Neural cell (in vitro differentiated cells): ENCODE measurements at regions not wholly inside any gene's neighbourhood (a gene's known extent, or its start where the extent isn't known, plus 50 kb on each side); places are given as distances from the start of the nearest gene placed in this dataset.

ENCODE experiments used
- H2AFZ ChIP-seq: fragments of 200-600, 300-800 bp; sonication (generic), shearing (Covaris generic); 2 replicates; pipeline ENCODE4 v1.6.0; 2014; ENCODE audit warnings: low read depth, mild to moderate bottlenecking, antibody characterized with exemption, low read length, moderate library complexity
- H3F3A ChIP-seq: fragments of 200-600 bp; shearing (Covaris generic); 2 replicates; pipeline ENCODE4 v1.6.1; 2016; ENCODE audit warnings: mild to moderate bottlenecking, moderate library complexity, mixed read lengths, antibody characterized with exemption, low read length; ENCODE audit not compliant: insufficient read depth, poor library complexity, severe bottlenecking
- H3K27ac ChIP-seq: fragments of 200-600, 300-800 bp; sonication (generic), shearing (Covaris generic); 2 replicates; pipeline ENCODE4 v1.5.1; 2014; ENCODE audit warnings: mild to moderate bottlenecking, low read length, moderate library complexity
- H3K27me3 ChIP-seq: fragments of 300-800, 200-600 bp; sonication (generic), shearing (Covaris generic); 2 replicates; pipeline ENCODE4 v1.6.0; 2014; ENCODE audit warnings: mild to moderate bottlenecking, low read depth, low read length, moderate library complexity; ENCODE audit not compliant: insufficient read depth
- H3K36me3 ChIP-seq: fragments of 300-800, 200-600 bp; sonication (generic), shearing (Covaris generic); 2 replicates; pipeline ENCODE4 v1.5.1; 2014; ENCODE audit warnings: mild to moderate bottlenecking, antibody characterized with exemption, low read length, moderate library complexity; ENCODE audit not compliant: insufficient read depth
- H3K4me2 ChIP-seq: fragments of 300-800, 200-600 bp; sonication (generic), shearing (Covaris generic); 2 replicates; pipeline ENCODE4 v1.6.0; 2014; ENCODE audit warnings: mild to moderate bottlenecking, low read length
- H3K4me3 ChIP-seq: fragments of 300-800, 200-600 bp; sonication (generic), shearing (Covaris generic); 2 replicates; pipeline ENCODE4 v1.5.1; 2014; ENCODE audit warnings: mild to moderate bottlenecking, low read length, moderate library complexity
- H3K79me2 ChIP-seq: fragments of 200-600 bp; shearing (Covaris generic); replicated peaks from 2 replicates; pipeline ENCODE4 v1.6.0; 2014; ENCODE audit warnings: mild to moderate bottlenecking, low read length, moderate library complexity; ENCODE audit not compliant: insufficient read depth
- H3K9ac ChIP-seq: fragments of 300-800, 200-600 bp; sonication (generic), shearing (Covaris generic); 2 replicates; pipeline ENCODE4 v1.6.1; 2016; ENCODE audit warnings: mild to moderate bottlenecking, low read length, mixed read lengths
- H3K9me2 ChIP-seq: fragments of 200-600 bp; shearing (Covaris generic); 2 replicates; pipeline ENCODE4 v1.6.1; 2016; ENCODE audit warnings: mild to moderate bottlenecking, low read length, mixed read lengths; ENCODE audit not compliant: insufficient read depth
- H3K9me3 ChIP-seq: fragments of 200-600, 300-800 bp; sonication (generic), shearing (Covaris generic); 2 replicates; pipeline ENCODE4 v1.6.1; 2016; ENCODE audit warnings: mild to moderate bottlenecking, mixed run types, low read length, moderate library complexity, mixed read lengths
- H4K20me1 ChIP-seq: fragments of 200-600 bp; shearing (Covaris generic); 2 replicates; pipeline ENCODE4 v1.6.1; 2016; ENCODE audit warnings: mild to moderate bottlenecking, mixed run types; ENCODE audit not compliant: insufficient read depth
- CTCF ChIP-seq: fragments of 450-650 bp; IDR thresholded peaks from 2 replicates; pipeline ENCODE4 v1.5.1; 2014; ENCODE audit warnings: antibody characterized with exemption, mild to moderate bottlenecking, moderate library complexity; ENCODE audit not compliant: poor library complexity, severe bottlenecking
- EP300 ChIP-seq: fragments of 450-650 bp; conservative IDR thresholded peaks from 2 replicates; pipeline ENCODE4 v1.6.1; 2014; ENCODE audit warnings: antibody characterized with exemption, mild to moderate bottlenecking, moderate library complexity; ENCODE audit not compliant: poor library complexity, severe bottlenecking
- EZH2 ChIP-seq: fragments of 200-600, 300-800 bp; shearing (Covaris generic), sonication (generic); IDR thresholded peaks from 2 replicates; pipeline ENCODE4 v1.6.1; 2014; ENCODE audit warnings: antibody characterized with exemption, low read length, borderline replicate concordance, mild to moderate bottlenecking; ENCODE audit not compliant: insufficient read depth, poor library complexity, severe bottlenecking
- MXI1 ChIP-seq: fragments of 450-650 bp; conservative IDR thresholded peaks from 2 replicates; pipeline ENCODE4 v1.6.1; 2014; ENCODE audit warnings: antibody characterized with exemption, mild to moderate bottlenecking; ENCODE audit not compliant: poor library complexity, severe bottlenecking
- POLR2AphosphoS5 ChIP-seq: IDR thresholded peaks from 2 replicates; pipeline ENCODE4 v1.6.1; 2012
- RAD21 ChIP-seq: fragments of 450-650 bp; conservative IDR thresholded peaks from 2 replicates; pipeline ENCODE4 v1.6.1; 2014; ENCODE audit warnings: antibody characterized with exemption, mild to moderate bottlenecking, moderate library complexity
- REST ChIP-seq: IDR thresholded peaks from 2 replicates; pipeline ENCODE4 v1.6.1; 2012; ENCODE audit warnings: borderline replicate concordance
- SMC3 ChIP-seq: fragments of 450-650 bp; conservative IDR thresholded peaks from 2 replicates; pipeline ENCODE4 v1.6.1; 2014; ENCODE audit warnings: antibody characterized with exemption, mild to moderate bottlenecking, moderate library complexity; ENCODE audit not compliant: poor library complexity
- TAF1 ChIP-seq: IDR thresholded peaks from 2 replicates; pipeline ENCODE4 v1.6.1; 2012; ENCODE audit warnings: low read depth

GRCh38 chr15:29446480-29446879 lies 176.9 kb upstream of the NSMCE3 start:
- no peaks in the 10 kb centered on the region for H3K27me3 ChIP-seq
- H3K79me2 ChIP-seq = no peaks in the 10 kb centered on the region
- H3K36me3 ChIP-seq = no peaks in the 10 kb centered on the region
- H3K4me2 ChIP-seq = no peak overlapping the region
- no peaks in the 10 kb centered on the region for H3K9me2 ChIP-seq
- H2AFZ ChIP-seq = no peak overlapping the region
- H3K27ac ChIP-seq = no peak overlapping the region
- no peaks in the 10 kb centered on the region for H3K9me3 ChIP-seq
- no peaks in the 10 kb centered on the region for H4K20me1 ChIP-seq
- H3F3A ChIP-seq = no peaks in the 10 kb centered on the region
- TF ChIP-seq EP300 (no peak), SMC3 (no peak), EZH2 (no peak), MXI1 (no peak), RAD21 (no peak), TAF1 (no peak), POLR2AphosphoS5 (no peak), REST (no peak), CTCF (no peak)
- no peak overlapping the region for H3K4me3 ChIP-seq
- no peak overlapping the region for H3K9ac ChIP-seq

- Histone ChIP-seq H3K36me3 (no peaks in the 10 kb centered on the region), H3K9me2 (no peaks in the 10 kb centered on the region)
- TF ChIP-seq REST (no peak), EP300 (no peak), TAF1 (no peak), CTCF (no peak), RAD21 (no peak), POLR2AphosphoS5 (no peak), MXI1 (no peak)
Observed at GRCh38 chr15:29442532-29442931, 172.9 kb upstream of the NSMCE3 start.

More at GRCh38 chr15:29442532-29442931, 172.9 kb upstream of the NSMCE3 start:
- H2AFZ ChIP-seq = no peak overlapping the region
- no peaks in the 10 kb centered on the region for H4K20me1 ChIP-seq
- H3K27ac ChIP-seq = no peak overlapping the region
- H3K27me3 ChIP-seq = no peaks in the 10 kb centered on the region
- no peaks in the 10 kb centered on the region for H3K9me3 ChIP-seq
- no peak overlapping the region for H3K9ac ChIP-seq
- no peak overlapping the region for H3K4me3 ChIP-seq
- H3K79me2 ChIP-seq = no peaks in the 10 kb centered on the region
- H3F3A ChIP-seq = no peaks in the 10 kb centered on the region
- H3K4me2 ChIP-seq = no peak overlapping the region
